Peyer's patch (tissue), 4 donors: ENCODE measurements at regions not wholly inside any gene's neighbourhood (a gene's known extent, or its start where the extent isn't known, plus 50 kb on each side); places are given as distances from the start of the nearest gene placed in this dataset.
A peak's percentile ranks its signal among the peaks of the same experiment; 100 is the strongest.

Source experiments
- DNase-seq, 3 donors: peaks; one replicate each; pipeline ENCODE4 v3.0.0-alpha.2; 2017 to 2019
- H3K27ac ChIP-seq, 4 donors: fragments of 200-600 bp; sonication (generic); one replicate each; pipeline ENCODE4 v1.5.1; 2016 to 2019
- H3K27me3 ChIP-seq, 2 donors: fragments of 200-600 bp; sonication (generic); one replicate each; pipeline ENCODE4 v1.5.1; 2019
- H3K36me3 ChIP-seq, 3 donors: fragments of 200-600 bp; sonication (generic); one replicate each; pipeline ENCODE4 v1.5.1; 2016 to 2019
- H3K4me1 ChIP-seq, 4 donors: fragments of 200-600 bp; sonication (generic); one replicate each; pipeline ENCODE4 v1.5.1; 2016 to 2019
- H3K4me3 ChIP-seq, 4 donors: fragments of 200-600 bp; sonication (generic); 1 replicate in 3 of 4; 2 replicates in 1 of 4; pipeline ENCODE4 v1.5.1; 2016 to 2019; ENCODE audit warnings: mild to moderate bottlenecking in 1 of 4
- H3K9me3 ChIP-seq, 4 donors: fragments of 200-600 bp; sonication (generic); one replicate each; pipeline ENCODE4 v1.5.1; 2016 to 2019; ENCODE audit warnings: mild to moderate bottlenecking in 1 of 4
- CTCF ChIP-seq, 6 experiments: fragments of 450-650 bp in 4 of 6; fragments of 200-600 bp in 2 of 6; sonication (generic) in 1 of 6; IDR thresholded peaks; one replicate each; pipeline ENCODE4 v1.5.1; 2017 to 2019; ENCODE audit warnings: antibody characterized with exemption in 6 of 6, mild to moderate bottlenecking in 3 of 6, moderate library complexity in 1 of 6
- POLR2A ChIP-seq, 2 donors: fragments of 450-650 bp; IDR thresholded peaks; one replicate each; pipeline ENCODE4 v1.5.1; 2017; ENCODE audit warnings: antibody characterized with exemption in 2 of 2, mild to moderate bottlenecking in 2 of 2, moderate library complexity in 2 of 2

GRCh38 chr1:30606166-30606565, 117.2 kb downstream of the MATN1 start:
- TF ChIP-seq CTCF (IDR thresholded peaks at IDR 0.05) (no peak), POLR2A (IDR thresholded peaks at IDR 0.05) (no peak)
- no peaks in the 10 kb centered on the region for H3K4me1 ChIP-seq
- H3K27me3 ChIP-seq = no peaks in the 10 kb centered on the region
- no peak for DNase-seq
- H3K4me3 ChIP-seq = no peak overlapping the region
- H3K9me3 ChIP-seq = no peaks in the 10 kb centered on the region
- no peak overlapping the region for H3K27ac ChIP-seq
- H3K36me3 ChIP-seq = no peaks in the 10 kb centered on the region

GRCh38 chr1:30605441-30605920, 117.9 kb downstream of the MATN1 start:
- Histone ChIP-seq H3K36me3 (no peaks in the 10 kb centered on the region), H3K4me3 (no peak overlapping the region), H3K27me3 (no peaks in the 10 kb centered on the region), H3K4me1 (no peaks in the 10 kb centered on the region), H3K9me3 (no peaks in the 10 kb centered on the region), H3K27ac (no peak overlapping the region)
- TF ChIP-seq POLR2A (IDR thresholded peaks at IDR 0.05) = no peak
- no peak for TF ChIP-seq CTCF (IDR thresholded peaks at IDR 0.05)
- DNase-seq = no peak

GRCh38 chr1:30604801-30605440, 118.5 kb downstream of the MATN1 start:
- no peak overlapping the region for H3K4me3 ChIP-seq
- no peaks in the 10 kb centered on the region for H3K4me1 ChIP-seq
- no peaks in the 10 kb centered on the region for H3K9me3 ChIP-seq
- TF ChIP-seq POLR2A (IDR thresholded peaks at IDR 0.05) (no peak), CTCF (IDR thresholded peaks at IDR 0.05) (no peak)
- peak in 1 of 3 donors; percentile 9 for DNase-seq
- H3K27ac ChIP-seq = no peak overlapping the region
- no peaks in the 10 kb centered on the region for H3K27me3 ChIP-seq
- H3K36me3 ChIP-seq = no peaks in the 10 kb centered on the region

GRCh38 chr1:30603081-30603858, 120.1 kb downstream of the MATN1 start:
- no peak overlapping the region for H3K4me3 ChIP-seq
- H3K4me1 ChIP-seq = no peaks in the 10 kb centered on the region
- DNase-seq = no peak
- no peaks in the 10 kb centered on the region for H3K27me3 ChIP-seq
- H3K9me3 ChIP-seq = no peaks in the 10 kb centered on the region
- no peaks in the 10 kb centered on the region for H3K36me3 ChIP-seq
- no peak overlapping the region for H3K27ac ChIP-seq
- TF ChIP-seq POLR2A (IDR thresholded peaks at IDR 0.05) (no peak), CTCF (IDR thresholded peaks at IDR 0.05) (no peak)

- Histone ChIP-seq H3K9me3 (no peaks in the 10 kb centered on the region), H3K27me3 (no peaks in the 10 kb centered on the region), H3K4me1 (no peaks in the 10 kb centered on the region), H3K4me3 (no peak overlapping the region), H3K27ac (no peak overlapping the region), H3K36me3 (no peaks in the 10 kb centered on the region)
- DNase-seq = peak in 1 of 3 donors; percentile 33
- TF ChIP-seq POLR2A (IDR thresholded peaks at IDR 0.05) (no peak), CTCF (IDR thresholded peaks at IDR 0.05) (no peak)
Observed at GRCh38 chr1:30601316-30602085, 121.9 kb downstream of the MATN1 start.
